Activated CD8-positive, alpha-beta T cell treated with anti-CD3 and anti-CD28 coated beads, Interleukin-2, amount 10 ng/mL, durations not matched to agents 7 days and 5 days (primary cell): ENCODE measurements at regions not wholly inside any gene's neighbourhood (a gene's known extent, or its start where the extent isn't known, plus 50 kb on each side); places are given as distances from the start of the nearest gene placed in this dataset.

ENCODE experiments used
- ATAC-seq: fragments of 150-1000 bp; cut with Tn5 transposase; one replicate; pipeline ENCODE4 v1.10.0; 2021; ENCODE audit warnings: moderate library complexity
- CTCF ChIA-PET: fragments of 350-600 bp; sonication (Branson Sonifier 250); formaldehyde crosslinking; loops from one replicate; lab custom pipeline; 2021; ENCODE audit warnings: antibody characterized with exemption; lab: Charles Lee
- POLR2A ChIA-PET: fragments of 350-600 bp; sonication (Branson Sonifier 250); formaldehyde crosslinking; loops from one replicate; lab custom pipeline; 2021; ENCODE audit warnings: antibody characterized with exemption; lab: Charles Lee
- DNase-seq: peaks from one replicate; pipeline ENCODE4 v3.0.0-alpha.2; 2020
- H3K27ac Mint-ChIP-seq: one replicate; pipeline ENCODE4 v1.8.0; 2021; ENCODE audit warnings: mild to moderate bottlenecking, mixed read lengths
- H3K27me3 Mint-ChIP-seq: one replicate; pipeline ENCODE4 v1.8.0; 2021; ENCODE audit warnings: low read depth, mixed read lengths
- H3K36me3 Mint-ChIP-seq: one replicate; pipeline ENCODE4 v1.8.0; 2021; ENCODE audit warnings: low read depth, mixed read lengths
- H3K4me1 Mint-ChIP-seq: one replicate; pipeline ENCODE4 v1.8.0; 2021; ENCODE audit warnings: low read depth, mixed read lengths
- H3K4me3 Mint-ChIP-seq: one replicate; pipeline ENCODE4 v1.8.0; 2021; ENCODE audit warnings: mild to moderate bottlenecking, mixed read lengths
- H3K9me3 Mint-ChIP-seq: one replicate; pipeline ENCODE4 v1.8.0; 2022; ENCODE audit warnings: mixed read lengths; ENCODE audit not compliant: insufficient read depth

DNA sequence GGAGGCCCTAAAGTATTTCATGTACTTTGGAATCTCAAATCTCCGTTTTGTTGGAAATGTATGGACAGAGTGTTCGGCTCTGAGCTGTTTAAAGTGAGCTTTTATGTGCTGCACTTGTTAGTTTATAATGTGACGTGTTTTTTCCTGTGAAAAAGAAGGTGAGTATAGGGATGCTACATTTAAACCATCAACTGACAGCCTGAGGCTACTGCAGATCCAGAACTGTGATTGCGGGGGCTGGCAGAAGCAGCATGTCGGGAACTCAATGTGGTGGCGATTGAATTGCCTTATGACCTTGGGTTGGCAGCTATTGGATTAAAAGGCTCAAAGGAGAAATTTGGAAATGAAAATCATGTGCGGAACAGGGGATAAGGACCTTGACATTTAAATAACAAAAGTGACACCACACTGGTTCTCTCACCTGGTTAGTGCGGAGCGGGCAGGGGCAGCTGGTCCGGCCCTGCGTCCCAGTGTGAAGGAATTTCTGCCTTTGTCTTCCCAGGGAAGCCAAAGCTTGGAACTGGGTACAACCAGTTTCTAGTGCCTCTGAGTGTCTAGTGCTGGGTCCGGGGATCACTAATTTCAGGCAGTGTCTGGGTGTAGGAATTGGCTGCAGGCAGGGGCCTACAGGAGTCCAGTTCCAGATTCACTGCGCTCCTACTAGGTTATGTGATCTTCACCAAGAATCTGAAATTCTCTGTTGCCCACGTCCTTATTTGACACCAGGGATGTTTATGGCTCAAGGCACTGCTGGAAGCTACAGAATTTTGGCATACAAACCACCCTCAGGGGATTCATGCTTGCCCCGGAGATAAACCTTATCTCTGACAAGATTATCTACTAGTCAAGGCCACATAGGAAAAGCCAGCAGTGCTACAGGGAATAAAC is 120.7 kb upstream of the ERCC6L2 start:
- H3K27me3 Mint-ChIP-seq: peaks cover 43% of the 10 kb centered on the region
- ATAC-seq (no peak), DNase-seq (no peak)
- H3K36me3 Mint-ChIP-seq: no peaks in the 10 kb centered on the region
- H3K27ac Mint-ChIP-seq: no peak overlapping the region
- ChIA-PET CTCF (interaction anchor here (1.0 kb wide), 1 partner anchor 28 kb away, joined by 3 read pairs; no protein-coding TSS in a partner anchor), POLR2A (interaction anchor here (0.8 kb wide), 1 partner anchor 280 kb away, joined by 3 read pairs; no protein-coding TSS in a partner anchor)
- H3K9me3 Mint-ChIP-seq: no peaks in the 10 kb centered on the region
- no peak overlapping the region for H3K4me3 Mint-ChIP-seq
- H3K4me1 Mint-ChIP-seq: peaks cover 11% of the 10 kb centered on the region

- CTCF ChIA-PET: interaction anchor here (1.0 kb wide), 1 partner anchor 27 kb away, joined by 3 read pairs; no protein-coding TSS in a partner anchor
- no peak overlapping the region for H3K4me3 Mint-ChIP-seq
Observed at GRCh38 chr9:95753762-95754465, 121.6 kb upstream of the ERCC6L2 start.

GRCh38 chr9:95752129-95752731 is 123.3 kb upstream of the ERCC6L2 start:
- CTCF ChIA-PET: no interaction called here
- H3K4me3 Mint-ChIP-seq: no peak overlapping the region
- ATAC-seq: no peak
- DNase-seq: no peak
- H3K9me3 Mint-ChIP-seq: no peaks in the 10 kb centered on the region
- peaks cover 54% of the 10 kb centered on the region for H3K27me3 Mint-ChIP-seq
- no peak overlapping the region for H3K27ac Mint-ChIP-seq
- H3K4me1 Mint-ChIP-seq: peaks cover 23% of the 10 kb centered on the region
- POLR2A ChIA-PET: no interaction called here
- peaks cover 8% of the 10 kb centered on the region for H3K36me3 Mint-ChIP-seq

More at GRCh38 chr9:95753762-95754465, 121.6 kb upstream of the ERCC6L2 start:
- Mint-ChIP-seq H3K9me3 (no peaks in the 10 kb centered on the region), H3K27me3 (peaks cover 43% of the 10 kb centered on the region), H3K36me3 (peaks cover 3% of the 10 kb centered on the region), H3K4me1 (peaks cover 16% of the 10 kb centered on the region), H3K27ac (no peak overlapping the region)
- POLR2A ChIA-PET: no interaction called here
- DNase-seq (no peak), ATAC-seq (no peak)

DNA sequence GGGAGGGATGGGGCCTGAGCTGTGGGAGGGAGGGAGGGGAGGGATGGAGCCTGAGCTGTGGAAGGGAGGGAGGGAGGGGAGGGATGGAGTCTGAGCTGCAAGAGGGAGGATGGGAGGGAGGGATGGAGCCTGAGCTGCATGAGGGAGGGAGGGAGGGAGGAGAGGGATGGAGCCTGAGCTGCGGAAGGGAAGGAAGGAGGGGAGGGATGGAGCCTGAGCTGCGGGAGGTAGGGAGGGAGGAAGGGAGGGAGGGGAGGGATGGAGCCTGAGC is 124.0 kb upstream of the ERCC6L2 start:
- ATAC-seq (no peak), DNase-seq (no peak)
- Mint-ChIP-seq H3K27me3 (peaks cover 57% of the 10 kb centered on the region), H3K4me1 (peaks cover 23% of the 10 kb centered on the region), H3K9me3 (no peaks in the 10 kb centered on the region), H3K27ac (no peak overlapping the region), H3K36me3 (peaks cover 8% of the 10 kb centered on the region), H3K4me3 (no peak overlapping the region)
- CTCF ChIA-PET: no interaction called here
- POLR2A ChIA-PET: no interaction called here

DNA sequence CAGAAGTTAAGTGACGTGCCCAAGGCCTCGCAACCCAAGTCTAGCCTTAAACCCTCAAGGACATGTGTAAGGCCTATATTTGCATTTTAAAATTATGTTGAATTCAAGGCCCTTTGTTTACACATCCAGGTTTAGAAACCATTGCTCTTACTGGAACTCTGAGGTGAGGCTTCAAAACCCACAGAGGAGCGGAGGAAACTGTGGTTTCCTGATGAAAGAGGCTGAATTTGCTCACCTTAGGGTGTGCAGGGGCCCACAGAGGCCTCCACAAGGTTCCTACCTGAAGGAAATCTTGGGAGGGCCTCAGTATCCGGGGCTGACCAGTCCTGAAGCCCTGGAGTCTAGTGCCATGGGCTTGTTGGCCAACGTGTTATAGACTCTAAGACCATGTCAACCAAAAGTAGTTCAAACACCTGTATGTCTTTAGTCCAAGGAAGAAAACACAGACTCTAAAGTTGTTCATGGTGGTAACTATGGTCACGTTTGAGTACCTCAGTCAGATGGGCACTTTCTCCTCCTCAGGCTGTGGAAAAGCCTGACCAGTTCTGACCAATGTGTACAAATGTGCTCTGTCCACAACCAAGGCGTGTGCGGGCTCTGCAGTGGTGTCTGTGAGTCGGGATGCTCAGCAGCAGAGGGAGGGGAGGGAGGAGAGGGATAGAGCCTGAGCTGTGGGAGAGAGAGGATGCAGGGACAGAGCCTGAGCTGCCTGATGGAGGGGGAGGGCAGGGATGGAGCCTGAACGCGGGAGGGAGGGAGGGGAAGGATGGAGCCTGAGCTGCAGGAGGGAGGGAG is 124.6 kb upstream of the ERCC6L2 start:
- ATAC-seq (peak; percentile 85), DNase-seq (peak; percentile 79)
- POLR2A ChIA-PET: no interaction called here
- CTCF ChIA-PET: no interaction called here
- Mint-ChIP-seq H3K27ac (peak overlapping the region; percentile 39), H3K9me3 (no peaks in the 10 kb centered on the region), H3K27me3 (peaks cover 57% of the 10 kb centered on the region), H3K36me3 (peaks cover 8% of the 10 kb centered on the region), H3K4me1 (peaks cover 23% of the 10 kb centered on the region), H3K4me3 (peak overlapping the region; percentile 18)

- CTCF ChIA-PET: no interaction called here
- Mint-ChIP-seq H3K27me3 (peaks cover 48% of the 10 kb centered on the region), H3K4me3 (no peak overlapping the region), H3K4me1 (peaks cover 23% of the 10 kb centered on the region), H3K27ac (no peak overlapping the region), H3K9me3 (no peaks in the 10 kb centered on the region), H3K36me3 (peaks cover 8% of the 10 kb centered on the region)
- ATAC-seq (no peak), DNase-seq (no peak)
- POLR2A ChIA-PET: no interaction called here
Observed at GRCh38 chr9:95749493-95749892, 126.0 kb upstream of the ERCC6L2 start.

GRCh38 chr9:95746408-95747180 is 128.9 kb upstream of the ERCC6L2 start:
- peaks cover 57% of the 10 kb centered on the region for H3K27me3 Mint-ChIP-seq
- peaks cover 8% of the 10 kb centered on the region for H3K36me3 Mint-ChIP-seq
- DNase-seq (no peak), ATAC-seq (no peak)
- ChIA-PET POLR2A (no interaction called here), CTCF (interaction anchor here (0.6 to 2.7 kb wide), 3 partner anchors 10 to 472 kb away, joined by 3 to 11 read pairs (median 10); no protein-coding TSS in a partner anchor)
- no peak overlapping the region for H3K4me3 Mint-ChIP-seq
- peaks cover 23% of the 10 kb centered on the region for H3K4me1 Mint-ChIP-seq
- H3K9me3 Mint-ChIP-seq: no peaks in the 10 kb centered on the region
- H3K27ac Mint-ChIP-seq: no peak overlapping the region

DNA sequence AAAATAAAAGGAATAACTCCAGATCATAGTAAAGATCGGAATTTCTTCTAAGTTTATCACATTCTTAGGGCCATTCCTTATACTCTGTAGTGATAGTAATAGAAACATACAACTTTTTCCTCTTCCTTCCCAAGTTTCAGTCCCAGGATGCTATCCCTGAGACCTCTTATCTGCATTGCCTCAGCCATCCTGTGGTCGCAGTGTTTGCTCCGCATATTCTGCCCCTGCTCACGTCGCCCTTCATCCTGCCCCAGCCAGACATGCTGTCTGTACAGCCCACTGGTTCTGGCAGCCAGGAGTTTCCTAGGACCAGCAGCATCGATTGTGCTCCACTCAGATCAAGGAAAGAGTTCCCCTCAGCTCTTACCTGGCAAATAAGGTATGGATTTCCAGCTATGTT is 132.7 kb upstream of the ERCC6L2 start:
- ATAC-seq (no peak), DNase-seq (no peak)
- no peak overlapping the region for H3K4me3 Mint-ChIP-seq
- H3K27me3 Mint-ChIP-seq: peaks cover 52% of the 10 kb centered on the region
- no peaks in the 10 kb centered on the region for H3K4me1 Mint-ChIP-seq
- H3K27ac Mint-ChIP-seq: no peak overlapping the region
- CTCF ChIA-PET: interaction anchor here (2.4 kb wide), 1 partner anchor 16 kb away, joined by 6 read pairs; no protein-coding TSS in a partner anchor
- H3K9me3 Mint-ChIP-seq: no peaks in the 10 kb centered on the region
- H3K36me3 Mint-ChIP-seq: no peaks in the 10 kb centered on the region
- POLR2A ChIA-PET: no interaction called here

GRCh38 chr9:95741631-95742030 is 133.9 kb upstream of the ERCC6L2 start:
- no peaks in the 10 kb centered on the region for H3K4me1 Mint-ChIP-seq
- no peak overlapping the region for H3K27ac Mint-ChIP-seq
- no peak overlapping the region for H3K4me3 Mint-ChIP-seq
- POLR2A ChIA-PET: no interaction called here
- DNase-seq: no peak
- peaks cover 42% of the 10 kb centered on the region for H3K27me3 Mint-ChIP-seq
- no peaks in the 10 kb centered on the region for H3K36me3 Mint-ChIP-seq
- no peaks in the 10 kb centered on the region for H3K9me3 Mint-ChIP-seq
- CTCF ChIA-PET: no interaction called here
- ATAC-seq: no peak

DNA sequence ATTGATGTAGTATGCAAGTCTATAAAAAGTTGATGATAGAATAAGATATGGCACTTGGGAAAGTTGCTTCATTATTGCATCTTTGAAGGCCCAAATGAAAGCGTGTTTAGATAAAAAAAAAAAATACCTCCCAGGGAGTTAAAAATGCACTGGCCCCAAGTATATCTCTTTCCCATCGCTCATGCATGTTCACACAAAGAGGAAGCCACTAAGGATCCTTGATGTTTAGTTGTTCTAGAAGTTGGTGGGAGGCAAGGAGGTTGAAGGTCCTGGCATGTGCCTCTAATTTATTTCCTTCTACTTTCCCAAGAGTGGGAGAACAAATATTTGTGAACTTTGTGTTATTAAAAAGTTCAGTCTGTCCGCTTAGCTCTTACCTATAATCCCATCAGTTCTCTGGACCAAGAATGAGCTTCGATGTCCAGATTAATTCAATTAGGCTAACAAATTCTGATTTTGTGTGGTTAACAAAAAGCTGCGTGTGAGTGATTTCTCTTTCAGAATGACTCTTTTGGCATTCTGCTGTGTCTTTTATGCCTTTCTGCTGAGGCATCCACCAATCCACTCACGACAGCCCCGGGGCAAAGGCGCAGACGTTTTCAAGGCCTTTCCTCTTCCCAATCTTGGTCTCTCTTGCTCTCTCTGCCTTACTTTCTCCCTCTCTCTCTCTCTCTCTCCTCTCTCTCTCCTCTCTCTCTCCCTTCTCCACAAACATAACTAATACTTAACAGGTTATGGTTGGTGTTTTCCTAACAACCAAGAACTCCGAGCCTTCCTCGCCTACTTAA is 135.1 kb upstream of the ERCC6L2 start:
- no peaks in the 10 kb centered on the region for H3K36me3 Mint-ChIP-seq
- CTCF ChIA-PET: no interaction called here
- no peak overlapping the region for H3K4me3 Mint-ChIP-seq

More for the DNA sequence above, 135.1 kb upstream of the ERCC6L2 start:
- no peaks in the 10 kb centered on the region for H3K9me3 Mint-ChIP-seq
- H3K27ac Mint-ChIP-seq: no peak overlapping the region
- H3K4me1 Mint-ChIP-seq: no peaks in the 10 kb centered on the region
- DNase-seq (no peak), ATAC-seq (no peak)
- peaks cover 40% of the 10 kb centered on the region for H3K27me3 Mint-ChIP-seq
- POLR2A ChIA-PET: no interaction called here
